Gastroesophageal sphincter (tissue), 4 donors: ENCODE measurements at regions not wholly inside any gene's neighbourhood (a gene's known extent, or its start where the extent isn't known, plus 50 kb on each side); places are given as distances from the start of the nearest gene placed in this dataset.
"Not testable (repeated sequence)": the region's sequence is repeated elsewhere in the genome, so short reads cannot be mapped to it uniquely, and the experiment has no call there.

Source experiments
- ATAC-seq: fragments of 150-250 bp; one replicate; pipeline ENCODE4 v1.9.1; 2016; ENCODE audit warnings: mild to moderate bottlenecking, moderate library complexity
- H3K27ac ChIP-seq, 4 donors: fragments of 200-600 bp; sonication (generic) in 3 of 4; 1 replicate in 3 of 4; 2 replicates in 1 of 4; pipeline ENCODE4 v1.5.1; 2016 to 2019
- H3K27me3 ChIP-seq: fragments of 200-600 bp; sonication (generic); one replicate; pipeline ENCODE4 v1.5.1; 2019
- H3K36me3 ChIP-seq, 2 donors: fragments of 200-600 bp; sonication (generic); one replicate each; pipeline ENCODE4 v1.5.1; 2019; ENCODE audit warnings: control low read depth in 1 of 2
- H3K4me1 ChIP-seq, 3 donors: fragments of 200-600 bp; sonication (generic); 1 replicate in 2 of 3; 2 replicates in 1 of 3; pipeline ENCODE4 v1.5.1; 2016 to 2019; ENCODE audit warnings: control low read depth in 2 of 3
- H3K4me3 ChIP-seq, 2 donors: fragments of 200-600 bp; sonication (generic); one replicate each; pipeline ENCODE4 v1.5.1; 2019; ENCODE audit warnings: mild to moderate bottlenecking in 1 of 2, moderate library complexity in 1 of 2
- H3K9me3 ChIP-seq, 3 donors: fragments of 200-600 bp; sonication (generic); one replicate each; pipeline ENCODE4 v1.5.1; 2017 to 2019; ENCODE audit warnings: control low read depth in 2 of 3
- CTCF ChIP-seq, 4 experiments: fragments of 200-600 bp in 2 of 4; fragments of 450-650 bp in 2 of 4; sonication (generic) in 1 of 4; IDR thresholded peaks; one replicate each; pipeline ENCODE4 v1.5.1; 2017 to 2019; ENCODE audit warnings: antibody characterized with exemption in 4 of 4, mild to moderate bottlenecking in 2 of 4, moderate library complexity in 2 of 4
- EP300 ChIP-seq: sonication (generic); formaldehyde crosslinking; IDR thresholded peaks from one replicate; pipeline ENCODE4 v1.6.1; 2017; ENCODE audit warnings: antibody characterized with exemption, mild to moderate bottlenecking
- POLR2A ChIP-seq, 2 donors: fragments of 450-650 bp; IDR thresholded peaks; one replicate each; pipeline ENCODE4 v1.6.1; 2017; ENCODE audit warnings: antibody characterized with exemption in 2 of 2, mild to moderate bottlenecking in 2 of 2, moderate library complexity in 1 of 2
- POLR2AphosphoS5 ChIP-seq: sonication (generic); formaldehyde crosslinking; IDR thresholded peaks from one replicate; pipeline ENCODE4 v1.6.1; 2017; ENCODE audit warnings: antibody characterized with exemption
- WGBS, 2 donors: methylation state at CpG; one replicate each; pipeline ENCODE4 v1.1.5; 2018; ENCODE audit warnings: low coverage in 1 of 2; 5-methylcytosine and 5-hydroxymethylcytosine counted together

- TF ChIP-seq POLR2AphosphoS5 (no peak), CTCF (IDR thresholded peaks at IDR 0.05) (no peak), POLR2A (IDR thresholded peaks at IDR 0.05) (no peak), EP300 (no peak)
- no peaks in the 10 kb centered on the region for H3K9me3 ChIP-seq
- H3K4me3 ChIP-seq, result no peak overlapping the region
- ATAC-seq, result no peak
- no peaks in the 10 kb centered on the region for H3K36me3 ChIP-seq
- H3K27ac ChIP-seq, result no peak overlapping the region
- H3K27me3 ChIP-seq, result no peaks in the 10 kb centered on the region
- no peaks in the 10 kb centered on the region for H3K4me1 ChIP-seq
Observed at GRCh38 chrX:3493605-3494004, 147.2 kb upstream of the MXRA5 start.

GRCh38 chrX:3485727-3486126 lies 139.3 kb upstream of the MXRA5 start:
- no peaks in the 10 kb centered on the region for H3K36me3 ChIP-seq
- no peaks in the 10 kb centered on the region for H3K9me3 ChIP-seq
- no peaks in the 10 kb centered on the region for H3K4me1 ChIP-seq
- H3K27me3 ChIP-seq, result no peaks in the 10 kb centered on the region
- no peak overlapping the region for H3K27ac ChIP-seq
- no peak for ATAC-seq
- WGBS, 2 donors, result 80% methylated on average over 2 of the region's 8 CpGs; no CpG with 5 or more reads in 1 of the 2 donors
- TF ChIP-seq CTCF (IDR thresholded peaks at IDR 0.05) (no peak), POLR2AphosphoS5 (no peak), EP300 (no peak), POLR2A (IDR thresholded peaks at IDR 0.05) (no peak)
- H3K4me3 ChIP-seq, result no peak overlapping the region

GRCh38 chrX:3479026-3479425 lies 132.6 kb upstream of the MXRA5 start:
- 43 to 44% methylated on average over 4 of the region's 4 CpGs for WGBS, 2 donors
- ATAC-seq, result no peak
- H3K4me1 ChIP-seq, result no peaks in the 10 kb centered on the region
- H3K27ac ChIP-seq, result no peak overlapping the region
- TF ChIP-seq CTCF (IDR thresholded peaks at IDR 0.05) (no peak), POLR2A (IDR thresholded peaks at IDR 0.05) (no peak), POLR2AphosphoS5 (no peak), EP300 (no peak)
- H3K36me3 ChIP-seq, result no peaks in the 10 kb centered on the region
- H3K9me3 ChIP-seq, result no peaks in the 10 kb centered on the region
- no peaks in the 10 kb centered on the region for H3K27me3 ChIP-seq
- H3K4me3 ChIP-seq, result no peak overlapping the region

GRCh38 chrX:3476973-3477372 lies 130.5 kb upstream of the MXRA5 start:
- H3K27me3 ChIP-seq, result no peaks in the 10 kb centered on the region
- no peak overlapping the region for H3K4me3 ChIP-seq
- H3K9me3 ChIP-seq, result no peaks in the 10 kb centered on the region
- H3K4me1 ChIP-seq, result no peaks in the 10 kb centered on the region
- ATAC-seq, result no peak
- no peaks in the 10 kb centered on the region for H3K36me3 ChIP-seq
- H3K27ac ChIP-seq, result no peak overlapping the region
- 75 to 93% methylated on average over 3 of the region's 4 CpGs for WGBS, 2 donors
- TF ChIP-seq POLR2A (IDR thresholded peaks at IDR 0.05) (no peak), EP300 (no peak), POLR2AphosphoS5 (no peak), CTCF (IDR thresholded peaks at IDR 0.05) (no peak)

- not testable (repeated sequence) for H3K4me1 ChIP-seq, H3K27ac ChIP-seq, H3K36me3 ChIP-seq, H3K4me3 ChIP-seq, H3K9me3 ChIP-seq, H3K27me3 ChIP-seq, ATAC-seq
- 72 to 89% methylated on average over 4 to 5 of the region's 7 CpGs for WGBS, 2 donors
Observed at GRCh38 chrX:3470211-3470679, 123.8 kb upstream of the MXRA5 start.

- Histone ChIP-seq H3K27ac (no peak overlapping the region), H3K36me3 (no peaks in the 10 kb centered on the region), H3K27me3 (no peaks in the 10 kb centered on the region), H3K4me3 (no peak overlapping the region), H3K9me3 (no peaks in the 10 kb centered on the region), H3K4me1 (no peaks in the 10 kb centered on the region)
- no peak for ATAC-seq
- TF ChIP-seq POLR2AphosphoS5 (no peak), EP300 (no peak), CTCF (IDR thresholded peaks at IDR 0.05) (no peak), POLR2A (IDR thresholded peaks at IDR 0.05) (no peak)
- WGBS, 2 donors, result 88% methylated on average over 2 of the region's 2 CpGs; no CpG with 5 or more reads in 1 of the 2 donors
Observed at GRCh38 chrX:3468031-3468430, 121.6 kb upstream of the MXRA5 start.
